Breast epithelium (tissue), 3 donors: ENCODE measurements at regions not wholly inside any gene's neighbourhood (a gene's known extent, or its start where the extent isn't known, plus 50 kb on each side); places are given as distances from the start of the nearest gene placed in this dataset.

ENCODE experiments used
- POLR2A ChIP-seq: fragments of 450-650 bp; IDR thresholded peaks from one replicate; pipeline ENCODE4 v1.6.1; 2016; ENCODE audit warnings: antibody characterized with exemption, mild to moderate bottlenecking, moderate library complexity
- POLR2AphosphoS5 ChIP-seq, 3 donors: sonication (generic); formaldehyde crosslinking; IDR thresholded peaks; one replicate each; pipeline ENCODE4 v1.6.1; 2017; ENCODE audit warnings: antibody characterized with exemption in 3 of 3
- TF ChIP-seq, protein P1 (sequence below), 3 donors: fragments of 450-650 bp; IDR thresholded peaks; one replicate each; pipeline ENCODE4 v1.5.1; 2016 to 2017; ENCODE audit warnings: antibody characterized with exemption in 3 of 3, mild to moderate bottlenecking in 3 of 3, moderate library complexity in 3 of 3

DNA sequence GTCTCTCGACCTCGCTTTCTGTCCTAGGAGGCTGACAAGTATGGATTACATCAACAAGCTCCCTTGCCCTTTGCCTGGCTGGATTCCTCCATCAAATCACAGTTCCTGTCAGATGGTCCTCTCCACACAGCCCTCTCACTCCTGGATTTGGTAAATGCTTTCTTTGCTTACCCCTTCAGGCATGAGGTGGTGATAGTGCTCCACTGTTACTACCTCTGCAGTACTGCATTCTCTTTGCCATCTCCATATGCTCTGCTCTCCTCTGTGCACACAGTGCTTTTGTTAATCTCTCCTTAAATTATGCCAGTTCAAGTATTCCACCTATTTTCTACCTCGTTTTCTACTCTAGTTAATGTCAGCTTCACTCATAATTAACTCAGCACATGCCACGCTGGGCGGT lies 279.2 kb downstream of the DMAC1 start:
- TF ChIP-seq, protein P1, sequence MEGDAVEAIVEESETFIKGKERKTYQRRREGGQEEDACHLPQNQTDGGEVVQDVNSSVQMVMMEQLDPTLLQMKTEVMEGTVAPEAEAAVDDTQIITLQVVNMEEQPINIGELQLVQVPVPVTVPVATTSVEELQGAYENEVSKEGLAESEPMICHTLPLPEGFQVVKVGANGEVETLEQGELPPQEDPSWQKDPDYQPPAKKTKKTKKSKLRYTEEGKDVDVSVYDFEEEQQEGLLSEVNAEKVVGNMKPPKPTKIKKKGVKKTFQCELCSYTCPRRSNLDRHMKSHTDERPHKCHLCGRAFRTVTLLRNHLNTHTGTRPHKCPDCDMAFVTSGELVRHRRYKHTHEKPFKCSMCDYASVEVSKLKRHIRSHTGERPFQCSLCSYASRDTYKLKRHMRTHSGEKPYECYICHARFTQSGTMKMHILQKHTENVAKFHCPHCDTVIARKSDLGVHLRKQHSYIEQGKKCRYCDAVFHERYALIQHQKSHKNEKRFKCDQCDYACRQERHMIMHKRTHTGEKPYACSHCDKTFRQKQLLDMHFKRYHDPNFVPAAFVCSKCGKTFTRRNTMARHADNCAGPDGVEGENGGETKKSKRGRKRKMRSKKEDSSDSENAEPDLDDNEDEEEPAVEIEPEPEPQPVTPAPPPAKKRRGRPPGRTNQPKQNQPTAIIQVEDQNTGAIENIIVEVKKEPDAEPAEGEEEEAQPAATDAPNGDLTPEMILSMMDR (IDR thresholded peaks at IDR 0.05): no peak
- TF ChIP-seq POLR2A (no peak), POLR2AphosphoS5 (IDR thresholded peaks at IDR 0.05) (no peak)
